TTC549 (cell line): ENCODE measurements at regions not wholly inside any gene's neighbourhood (a gene's known extent, or its start where the extent isn't known, plus 50 kb on each side); places are given as distances from the start of the nearest gene placed in this dataset.

Source experiments
- FAIRE-seq: peaks from 2 replicates; lab custom pipeline; 2012; peaks lifted over from hg19 to GRCh38; lab: Jason Lieb, UNC

DNA sequence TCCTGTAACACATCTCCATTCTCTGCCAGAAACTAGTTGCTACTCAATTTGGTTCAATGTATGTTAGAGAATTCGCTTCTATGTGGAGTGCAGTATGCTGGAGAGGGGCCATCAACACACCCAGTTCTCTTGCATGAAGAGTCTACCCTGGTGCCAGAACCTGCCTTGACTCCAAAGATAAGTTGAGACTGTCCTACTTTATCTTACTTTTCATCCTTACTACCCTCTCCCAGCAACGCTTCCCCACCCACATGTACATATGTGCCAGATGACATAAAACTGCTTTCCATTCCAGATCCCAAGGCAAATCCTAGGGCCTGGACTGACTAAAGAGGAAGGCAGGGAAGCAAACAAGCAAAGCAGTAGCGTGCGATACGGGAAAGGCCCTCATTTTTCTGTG is 442.6 kb upstream of the THRB start:
- no peak for FAIRE-seq

DNA sequence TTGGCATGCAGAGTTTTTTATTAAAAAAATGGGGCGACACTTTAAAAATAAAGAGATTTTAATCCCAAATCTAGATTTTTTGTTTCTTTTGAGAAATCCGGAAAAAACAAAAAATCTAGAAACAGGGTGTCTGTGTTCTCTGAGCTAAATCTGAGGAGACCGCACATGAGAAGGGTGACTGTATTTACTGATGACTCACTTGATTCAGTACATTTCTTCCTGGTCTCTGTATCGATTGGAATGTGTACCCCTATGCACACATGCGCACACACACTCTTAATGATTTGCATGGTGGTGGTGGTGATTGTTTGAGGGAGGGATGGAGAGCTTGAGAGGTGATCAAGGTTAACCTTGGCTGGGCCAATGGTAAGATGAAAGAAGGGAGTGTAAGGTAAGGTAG is 443.1 kb upstream of the THRB start:
- no peak for FAIRE-seq

DNA sequence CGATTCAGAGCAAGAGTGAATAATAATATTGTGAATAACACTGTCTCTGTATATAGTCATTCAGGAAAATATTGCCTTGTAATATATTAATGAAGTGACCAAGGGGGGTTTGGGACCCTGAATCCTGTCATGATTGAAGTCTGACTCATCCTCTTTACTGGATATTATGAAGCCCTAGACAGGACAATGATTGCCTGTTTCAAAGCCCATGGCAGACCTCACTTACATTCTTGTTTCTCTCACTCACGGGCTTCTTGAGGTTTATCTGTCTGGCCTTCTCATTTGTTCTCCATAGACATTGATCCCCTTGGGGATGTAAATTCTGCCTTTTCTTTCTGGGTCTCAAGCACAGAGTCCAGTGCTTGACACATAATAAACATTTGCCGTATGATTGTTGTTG is 449.3 kb upstream of the THRB start:
- no peak for FAIRE-seq

DNA sequence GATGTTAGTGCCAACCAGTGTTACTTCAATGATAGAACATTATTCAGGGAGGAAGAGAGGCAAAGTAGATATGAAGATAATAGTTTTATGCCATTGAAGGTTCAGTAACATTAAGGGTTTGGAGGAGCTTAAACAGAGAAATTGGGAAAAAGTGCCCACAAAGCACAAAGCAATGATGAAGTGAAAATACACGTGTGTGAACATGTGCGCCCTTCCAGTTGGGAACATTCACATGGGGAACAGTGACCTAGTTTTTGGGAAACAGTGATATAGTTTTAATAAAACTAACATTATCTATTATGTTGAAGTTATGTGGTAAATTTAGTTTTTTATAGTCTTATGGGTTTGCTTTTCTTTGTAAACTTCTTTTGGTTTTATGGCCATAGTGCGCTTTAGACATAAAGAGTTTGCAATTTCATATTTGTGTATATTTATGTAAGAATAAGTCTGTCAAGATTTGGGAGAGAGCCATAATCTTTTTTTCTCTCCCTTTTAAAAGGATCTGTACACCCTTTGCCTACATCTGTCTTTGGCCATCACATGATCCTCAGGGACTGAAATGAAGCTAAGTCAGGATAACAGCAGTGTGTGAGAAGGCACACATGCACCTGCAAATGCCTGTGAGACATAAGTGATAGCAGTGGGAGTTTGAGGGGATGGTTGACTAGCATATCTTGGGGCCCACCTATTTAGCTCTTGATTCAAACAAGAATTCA is 450.3 kb upstream of the THRB start:
- FAIRE-seq = no peak

DNA sequence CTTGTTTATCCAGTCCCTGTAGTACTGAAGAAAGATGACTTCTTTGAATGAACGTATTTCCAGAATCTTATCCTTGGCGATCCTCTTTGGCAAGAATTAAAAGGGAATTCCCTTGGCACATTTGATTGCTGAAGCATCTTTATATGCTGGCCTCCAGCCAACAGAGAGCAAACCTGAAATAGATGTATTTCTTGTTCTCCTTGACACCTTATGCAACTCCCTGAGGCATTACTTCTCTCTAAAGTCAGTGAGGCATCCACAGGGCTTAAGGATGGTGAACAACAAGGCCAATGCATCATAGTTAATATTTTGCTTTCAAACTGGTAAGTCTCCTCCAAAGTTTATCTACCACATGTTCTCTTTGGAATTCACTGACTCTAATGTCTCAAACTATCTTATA is 450.9 kb upstream of the THRB start:
- no peak for FAIRE-seq

DNA sequence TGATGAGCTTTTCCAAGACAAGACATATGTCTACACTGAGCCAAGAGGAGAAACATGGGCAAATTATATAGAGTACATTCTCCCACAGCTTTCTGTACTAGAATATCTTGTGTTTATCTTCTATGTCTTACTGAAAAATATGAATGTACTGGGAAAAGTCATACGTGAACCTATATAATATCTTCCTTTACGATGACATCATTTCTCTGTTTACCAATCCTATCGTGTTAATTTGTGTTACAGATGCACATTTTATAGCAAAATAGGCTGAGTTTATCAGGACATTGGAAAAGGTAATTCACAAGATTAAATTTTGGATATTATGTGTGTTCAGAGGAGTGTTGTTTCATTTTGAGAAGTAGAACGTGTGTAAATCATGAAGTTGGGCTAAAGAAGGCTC is 452.5 kb upstream of the THRB start:
- FAIRE-seq = no peak

DNA sequence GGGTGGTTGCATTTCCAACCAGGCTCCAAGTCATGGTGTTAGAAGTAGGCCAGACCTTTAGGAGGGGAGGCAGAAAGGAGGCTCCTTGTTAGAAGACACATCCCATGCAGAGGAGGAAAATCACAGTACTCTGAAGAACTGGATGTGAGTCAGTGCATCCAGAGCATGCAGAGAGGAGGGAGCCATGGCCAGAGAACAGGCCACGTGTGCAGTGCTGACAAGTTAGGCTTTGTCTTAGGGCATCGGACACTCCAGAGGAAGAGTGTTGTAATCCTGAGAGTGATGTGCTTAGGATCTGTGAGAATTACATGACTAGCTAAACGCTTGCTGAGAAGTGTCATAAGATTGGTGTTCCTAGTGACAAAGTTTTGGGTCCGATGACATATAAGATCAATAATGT is 456.5 kb upstream of the THRB start:
- FAIRE-seq = no peak

DNA sequence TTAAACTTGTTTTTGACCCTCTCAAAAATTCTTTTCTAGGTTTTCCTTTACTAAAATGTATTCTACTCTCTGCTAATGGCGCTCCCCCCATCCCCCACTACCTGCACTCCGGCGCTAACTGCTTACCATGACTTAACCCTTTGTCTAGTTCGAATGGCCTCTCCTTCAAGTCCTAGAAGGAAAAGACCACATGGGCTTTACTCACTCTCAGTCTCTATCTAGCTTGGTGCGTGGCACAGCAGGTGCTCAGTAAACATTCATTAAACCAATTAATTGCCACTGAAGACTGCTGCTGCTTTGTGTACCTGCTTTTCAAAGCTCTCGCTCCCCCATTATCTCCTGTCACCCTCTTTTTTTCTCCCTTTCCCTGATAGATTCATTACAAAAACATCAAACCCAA is 457.7 kb upstream of the THRB start:
- no peak for FAIRE-seq

DNA sequence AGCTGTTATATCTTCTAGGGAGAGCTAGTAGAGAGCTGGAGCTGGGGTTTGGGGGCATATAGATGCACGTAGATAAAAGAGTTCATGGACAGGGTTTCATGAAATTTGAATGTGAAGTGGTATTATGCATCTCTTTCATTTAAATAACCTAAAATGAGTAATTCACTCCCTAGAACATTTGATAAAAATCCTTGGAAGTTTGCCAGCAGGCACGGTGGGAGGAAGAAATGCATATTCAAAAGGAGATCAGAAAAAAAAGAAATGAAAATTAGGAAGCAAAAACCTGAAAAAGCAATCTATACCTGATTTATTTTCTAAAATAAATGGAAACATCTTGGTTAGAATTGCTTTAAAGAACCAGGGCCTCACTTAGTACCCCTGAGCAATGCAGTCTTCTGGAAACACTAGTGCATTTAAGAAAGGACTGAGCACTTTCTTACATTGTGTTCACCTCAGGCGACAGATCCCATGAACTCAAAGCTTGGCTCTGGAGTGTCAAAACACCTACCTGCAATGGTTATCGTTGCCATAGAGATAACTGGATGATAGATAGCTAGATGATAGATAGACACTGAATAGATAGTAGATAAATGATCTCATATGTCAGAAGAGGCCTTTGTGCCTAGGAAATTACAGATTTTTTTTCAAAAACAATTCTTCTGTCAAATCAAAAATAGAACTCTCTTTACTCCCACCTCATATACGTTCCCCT is 458.6 kb upstream of the THRB start:
- FAIRE-seq = no peak

DNA sequence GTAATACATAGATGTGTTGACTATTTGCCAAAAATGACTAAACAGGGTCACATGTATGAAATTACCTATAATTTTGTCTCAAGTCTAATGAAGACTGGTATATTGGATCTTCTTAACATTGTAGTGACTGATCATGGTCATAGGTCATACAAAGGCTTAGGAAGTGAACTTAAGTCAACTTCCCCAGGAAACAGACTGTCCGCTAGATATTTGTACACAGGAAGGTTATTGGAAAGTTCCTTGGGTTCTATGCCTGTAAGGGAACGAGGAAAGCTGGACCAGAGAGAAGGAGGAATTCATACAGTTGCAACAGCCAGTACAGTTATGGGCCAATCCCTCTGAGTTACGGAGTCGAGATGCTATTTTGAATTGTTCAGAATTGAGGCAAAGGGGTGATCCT is 462.0 kb upstream of the THRB start:
- FAIRE-seq = no peak

DNA sequence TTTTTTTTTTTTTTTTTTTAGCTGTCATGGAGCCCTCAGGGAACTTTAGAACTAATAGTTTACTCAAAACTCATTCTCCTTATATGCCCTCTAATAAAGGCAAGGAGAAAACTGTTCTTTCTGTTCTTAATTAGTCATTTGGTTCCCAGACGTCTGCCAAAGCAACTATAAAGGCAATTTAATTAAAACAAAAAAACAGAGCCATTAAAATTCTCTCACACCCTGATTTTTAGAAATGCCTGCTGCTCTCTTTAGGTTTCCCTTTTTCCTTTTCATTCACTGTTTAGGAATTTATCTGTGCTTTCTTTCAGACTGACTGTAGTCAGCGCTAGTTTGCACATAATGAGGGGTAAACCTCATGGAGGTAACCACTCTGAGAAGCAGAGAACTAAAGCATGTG is 463.6 kb upstream of the THRB start:
- no peak for FAIRE-seq

DNA sequence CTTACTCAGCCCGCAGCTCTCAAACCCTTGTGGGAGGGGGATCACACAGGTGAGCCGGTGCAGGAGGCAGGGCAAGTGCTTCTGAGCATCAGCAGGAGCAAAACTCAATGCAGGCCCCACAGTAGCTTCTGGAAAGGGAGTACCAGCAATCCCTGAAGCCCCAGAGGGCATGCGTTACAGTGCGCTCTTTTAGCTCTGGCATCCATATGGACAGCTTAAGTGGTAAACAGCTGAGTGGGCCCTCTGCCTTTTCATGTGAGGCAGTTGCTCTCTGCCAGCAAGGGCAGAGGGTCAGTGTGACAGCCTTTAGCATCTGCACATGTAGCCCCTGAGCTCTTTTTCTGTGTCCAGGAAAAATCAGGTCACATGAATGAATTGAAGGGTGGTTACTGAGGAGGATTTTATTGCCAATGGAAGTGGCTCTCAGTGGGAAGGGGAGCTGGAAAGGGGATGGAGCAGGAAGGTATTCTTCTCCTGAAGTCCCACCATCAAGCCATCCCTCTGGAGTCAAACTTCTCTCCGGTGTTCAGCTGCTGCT is 464.3 kb upstream of the THRB start:
- FAIRE-seq = no peak

DNA sequence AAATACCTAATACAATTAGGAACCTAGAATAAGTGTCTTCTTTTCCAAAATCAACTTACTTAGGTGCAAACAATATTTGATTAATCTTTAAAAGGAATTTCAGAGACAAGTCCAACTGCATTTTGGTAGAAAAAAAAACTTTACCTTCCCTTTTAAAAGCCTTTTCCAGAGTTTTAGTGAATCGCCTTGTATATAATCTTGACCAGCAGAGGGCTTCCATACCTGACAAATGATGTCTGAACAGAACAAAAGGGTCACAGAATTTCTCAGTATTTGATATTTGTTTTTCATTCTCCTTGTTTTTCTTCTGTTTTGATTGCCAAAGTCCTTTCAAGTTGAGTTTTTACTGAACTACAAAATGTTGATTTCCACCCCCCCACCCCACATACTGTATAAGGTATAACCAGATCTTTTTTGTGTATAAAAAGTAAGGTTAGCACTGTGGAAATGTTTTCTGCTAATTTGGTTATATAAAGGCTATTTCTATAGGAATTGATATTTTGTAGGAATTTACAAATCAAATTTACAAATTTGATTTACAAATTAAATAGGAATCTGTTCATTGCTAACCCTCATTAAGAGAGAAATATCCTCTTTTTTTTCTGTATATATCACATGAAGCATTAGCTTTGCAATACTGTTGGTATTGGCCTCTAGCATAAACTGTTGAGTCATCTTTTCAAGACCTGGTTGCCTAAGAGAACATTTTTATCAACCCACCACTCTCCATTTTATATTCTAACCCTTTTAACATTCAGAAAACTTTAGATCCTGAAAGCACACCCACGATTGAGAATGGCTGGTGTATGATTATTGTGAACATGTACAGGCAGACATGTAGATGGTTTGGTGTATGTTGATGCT is 464.1 kb upstream of the RARB start:
- no peak for FAIRE-seq

DNA sequence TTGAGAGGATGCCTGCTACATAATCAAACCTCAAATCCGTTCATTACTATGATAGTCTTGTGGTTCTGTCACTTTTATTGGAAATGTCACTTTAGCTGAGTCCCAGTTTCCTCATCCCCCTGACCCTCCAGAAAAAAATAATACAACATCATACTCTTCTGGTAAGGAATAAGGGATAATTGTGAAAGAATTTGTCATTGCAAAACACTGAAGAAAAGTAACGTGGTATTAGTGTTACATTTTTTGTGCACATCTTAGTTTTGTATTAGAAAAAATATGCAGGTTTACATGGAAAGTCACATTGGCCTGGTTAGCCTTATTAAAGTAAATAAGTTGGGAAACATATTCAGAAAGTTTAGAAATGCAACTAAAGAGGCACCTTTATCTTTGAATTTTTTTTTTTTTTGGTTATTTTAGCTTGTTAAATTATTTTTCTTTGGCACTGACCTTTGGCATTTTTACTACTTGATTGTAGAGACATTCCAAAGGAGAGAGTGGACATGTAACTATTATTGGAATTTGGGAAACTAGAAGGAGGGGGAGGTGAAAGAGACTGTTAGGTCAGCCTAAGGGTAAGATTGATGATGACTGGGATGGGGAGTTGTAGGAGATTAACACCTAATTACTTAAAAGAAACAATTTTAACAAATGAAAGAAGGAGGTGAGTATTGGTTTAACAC is 462.2 kb upstream of the RARB start:
- FAIRE-seq = no peak

DNA sequence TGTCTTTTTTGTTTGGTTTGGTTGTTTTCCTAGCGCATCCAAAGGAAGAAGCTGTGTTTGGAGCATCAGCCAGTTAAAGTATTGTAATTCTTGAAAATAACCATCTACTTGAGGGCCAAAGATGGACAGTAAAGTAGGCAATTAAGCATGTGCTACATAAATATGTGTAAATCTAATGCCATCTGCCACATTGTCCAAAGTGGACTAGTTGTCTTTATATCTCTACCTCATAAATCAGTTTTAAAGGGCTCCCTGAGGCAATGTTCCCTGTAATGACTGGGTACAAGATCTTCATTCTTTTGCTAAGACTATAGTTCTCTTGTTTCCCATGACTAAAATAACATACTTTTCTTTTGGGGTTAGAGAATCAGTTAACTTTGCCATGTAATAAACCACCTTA is 460.0 kb upstream of the RARB start:
- no peak for FAIRE-seq

DNA sequence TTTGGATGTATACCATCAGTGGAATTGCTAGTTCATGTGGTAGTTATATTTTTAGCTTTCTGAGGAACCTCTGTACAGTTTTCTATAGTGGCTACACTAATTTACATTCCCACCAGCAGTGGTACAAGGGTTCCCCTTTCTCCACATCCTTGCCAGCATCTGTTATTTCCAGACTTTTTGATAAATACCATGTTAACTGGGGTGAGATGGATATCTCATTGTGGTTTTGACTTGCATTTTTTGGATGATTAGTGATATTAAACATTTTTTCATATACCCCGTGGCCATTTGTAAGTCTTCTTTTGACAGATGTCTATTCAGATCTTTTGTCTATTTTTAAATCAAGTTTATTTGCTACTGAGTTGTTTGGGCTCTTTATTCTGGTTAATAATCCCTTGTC is 455.6 kb upstream of the RARB start:
- FAIRE-seq = no peak

DNA sequence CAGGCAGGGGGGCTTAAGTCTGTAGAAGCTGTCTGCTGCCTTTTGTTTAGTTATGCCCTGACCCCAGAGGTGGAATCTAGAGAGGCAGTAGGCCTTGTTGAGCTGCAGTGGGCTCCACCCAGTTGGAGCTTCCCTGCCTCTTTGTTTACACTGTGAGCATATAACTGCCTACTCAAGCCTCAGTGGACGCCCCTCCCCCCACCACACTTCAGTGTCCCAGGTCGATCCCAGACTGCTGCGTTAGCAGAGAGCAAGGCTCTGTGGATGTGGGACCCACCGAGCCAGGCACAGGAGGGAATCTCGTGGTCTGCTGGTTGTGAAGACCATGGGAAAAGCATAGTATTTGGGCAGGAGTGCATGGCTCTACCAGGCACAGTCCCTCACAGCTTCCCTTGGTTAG is 446.8 kb upstream of the RARB start:
- no peak for FAIRE-seq

DNA sequence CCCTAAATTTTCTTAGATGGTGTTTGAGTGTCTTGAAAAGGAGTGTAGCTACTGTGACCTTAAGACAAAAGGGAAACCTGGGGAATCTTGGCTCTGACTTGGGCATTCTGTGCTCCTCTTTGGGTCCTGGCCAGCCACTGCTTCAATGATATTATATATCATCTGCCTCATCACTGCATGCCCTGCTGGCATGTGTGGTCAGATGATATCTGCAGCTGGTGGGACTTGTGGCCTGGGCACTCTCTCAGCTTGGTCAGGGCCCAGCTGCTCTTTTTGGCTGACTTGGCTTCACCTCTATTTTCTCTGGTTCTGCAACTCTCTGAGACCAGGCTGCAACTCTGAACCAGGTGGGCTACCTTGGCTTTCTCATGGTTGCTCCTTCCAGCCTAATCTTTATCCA is 446.1 kb upstream of the RARB start:
- FAIRE-seq = no peak

DNA sequence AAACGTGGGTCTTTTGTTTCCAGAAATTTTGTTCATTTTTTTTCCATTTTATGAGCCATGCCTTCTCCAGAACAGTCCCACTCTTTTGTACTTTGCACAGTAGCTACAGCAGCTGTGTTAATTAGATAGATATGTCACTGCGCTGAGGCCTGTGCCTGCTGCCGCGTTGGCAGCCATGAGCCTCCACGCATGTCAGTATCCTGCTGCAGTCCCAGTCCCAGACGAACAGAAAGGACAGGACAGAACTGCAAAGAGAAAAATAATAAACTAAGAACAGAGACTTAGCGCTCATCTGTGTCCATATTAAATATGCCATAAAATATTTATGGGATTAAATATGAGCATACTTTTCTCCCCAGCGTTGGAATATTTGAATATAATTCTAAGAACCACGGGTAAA is 442.4 kb upstream of the RARB start:
- no peak for FAIRE-seq

DNA sequence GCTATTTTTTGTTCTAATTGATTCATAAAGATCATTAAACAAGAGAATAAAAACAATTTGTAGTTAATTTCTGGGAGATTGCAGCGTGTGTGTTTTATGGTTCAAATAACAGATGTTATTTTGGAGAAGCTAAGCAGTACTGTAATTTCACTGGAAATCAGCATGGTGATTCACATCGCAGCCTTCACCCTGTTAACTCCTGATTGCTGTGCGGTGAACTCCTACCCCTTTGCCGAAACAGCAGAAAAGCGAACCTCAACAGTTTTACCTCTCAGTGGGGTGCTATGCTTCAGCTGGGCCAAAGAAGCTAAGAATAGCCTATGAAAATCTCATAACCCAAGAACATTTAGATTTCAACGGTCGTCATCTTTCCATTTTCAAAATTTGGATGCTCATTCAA is 441.5 kb upstream of the RARB start:
- no peak for FAIRE-seq

DNA sequence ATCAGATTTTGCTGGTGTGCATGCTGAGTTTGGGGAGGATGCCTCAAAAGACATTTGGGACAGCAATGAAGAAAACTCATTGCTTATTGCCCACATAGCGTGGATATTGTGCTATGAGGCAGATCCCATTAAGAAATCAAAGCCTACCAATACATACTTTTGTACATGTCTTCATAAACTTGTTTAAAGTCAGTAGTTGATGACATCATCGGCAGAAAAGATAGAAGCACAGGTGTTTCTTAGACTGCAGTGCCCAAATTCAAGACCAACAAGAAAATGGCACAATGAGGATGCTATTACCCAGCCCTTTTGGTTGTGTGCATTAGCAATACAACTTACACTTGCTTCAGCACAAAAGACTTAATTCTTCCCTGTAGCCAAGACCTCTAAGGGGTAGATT is 428.7 kb upstream of the RARB start:
- no peak for FAIRE-seq

DNA sequence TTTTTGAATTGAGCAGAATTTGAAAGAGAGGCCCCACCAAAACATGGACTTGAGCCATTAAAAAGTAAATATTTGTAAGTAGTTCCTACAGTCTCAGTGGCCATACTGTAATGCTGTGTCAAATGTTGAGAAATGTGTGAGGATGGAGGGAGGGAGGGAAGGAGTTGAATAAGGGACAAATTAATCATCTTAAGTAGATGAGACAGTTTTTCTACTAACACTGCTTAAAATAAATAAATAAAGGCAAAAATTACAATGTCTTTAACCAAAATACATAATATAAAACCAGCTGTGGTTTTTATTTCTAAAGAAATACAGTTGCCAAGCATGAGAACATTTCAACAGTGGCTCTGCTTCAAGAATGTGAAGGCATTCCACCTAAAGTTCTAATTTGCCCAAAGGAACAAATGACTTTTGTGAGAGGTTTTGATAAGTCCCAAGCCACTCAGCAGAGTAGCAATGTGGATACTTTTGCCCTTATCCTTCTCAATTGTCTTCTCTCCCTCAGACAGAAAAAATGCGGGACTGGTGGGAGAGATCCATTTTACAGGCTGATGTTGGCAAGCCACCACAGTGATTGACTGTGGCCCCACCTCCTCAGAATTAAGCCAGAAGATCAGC is 427.0 kb upstream of the RARB start:
- no peak for FAIRE-seq
